ENCODE measurements at regions not wholly inside any gene's neighbourhood (a gene's known extent, or its start where the extent isn't known, plus 50 kb on each side); places are given as distances from the start of the nearest gene placed in this dataset.
"Not testable (repeated sequence)": the region's sequence is repeated elsewhere in the genome, so short reads cannot be mapped to it uniquely, and the experiment has no call there.

DNA sequence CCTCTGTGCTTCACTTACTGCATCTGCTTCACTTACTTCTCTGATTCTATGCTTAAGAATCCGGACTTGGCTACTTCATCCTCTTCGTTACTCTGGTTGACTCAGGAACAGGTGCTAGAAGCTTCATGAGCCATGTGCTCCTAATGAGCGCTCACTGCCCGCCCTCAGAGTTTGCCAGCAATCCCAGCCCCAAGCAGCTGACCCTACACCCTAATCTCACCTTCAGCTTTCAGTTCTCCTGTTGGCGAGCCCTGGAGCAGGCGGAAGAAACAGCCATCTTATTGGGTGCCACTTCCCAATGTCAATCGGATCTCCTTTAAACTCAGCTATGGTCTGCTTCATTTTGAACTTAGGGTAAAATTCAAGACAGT is 61.3 kb downstream of the FOXA2 start:
- no peak for DNase-seq (ENCODE audit: low read depth)
- H3K4me3 ChIP-seq (ENCODE audit: low read length), result no peak overlapping the region
- TF ChIP-seq, protein P1, sequence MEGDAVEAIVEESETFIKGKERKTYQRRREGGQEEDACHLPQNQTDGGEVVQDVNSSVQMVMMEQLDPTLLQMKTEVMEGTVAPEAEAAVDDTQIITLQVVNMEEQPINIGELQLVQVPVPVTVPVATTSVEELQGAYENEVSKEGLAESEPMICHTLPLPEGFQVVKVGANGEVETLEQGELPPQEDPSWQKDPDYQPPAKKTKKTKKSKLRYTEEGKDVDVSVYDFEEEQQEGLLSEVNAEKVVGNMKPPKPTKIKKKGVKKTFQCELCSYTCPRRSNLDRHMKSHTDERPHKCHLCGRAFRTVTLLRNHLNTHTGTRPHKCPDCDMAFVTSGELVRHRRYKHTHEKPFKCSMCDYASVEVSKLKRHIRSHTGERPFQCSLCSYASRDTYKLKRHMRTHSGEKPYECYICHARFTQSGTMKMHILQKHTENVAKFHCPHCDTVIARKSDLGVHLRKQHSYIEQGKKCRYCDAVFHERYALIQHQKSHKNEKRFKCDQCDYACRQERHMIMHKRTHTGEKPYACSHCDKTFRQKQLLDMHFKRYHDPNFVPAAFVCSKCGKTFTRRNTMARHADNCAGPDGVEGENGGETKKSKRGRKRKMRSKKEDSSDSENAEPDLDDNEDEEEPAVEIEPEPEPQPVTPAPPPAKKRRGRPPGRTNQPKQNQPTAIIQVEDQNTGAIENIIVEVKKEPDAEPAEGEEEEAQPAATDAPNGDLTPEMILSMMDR (conservative IDR thresholded peaks at IDR 0.05; ENCODE audit: low read depth, low read length), result no peak

DNA sequence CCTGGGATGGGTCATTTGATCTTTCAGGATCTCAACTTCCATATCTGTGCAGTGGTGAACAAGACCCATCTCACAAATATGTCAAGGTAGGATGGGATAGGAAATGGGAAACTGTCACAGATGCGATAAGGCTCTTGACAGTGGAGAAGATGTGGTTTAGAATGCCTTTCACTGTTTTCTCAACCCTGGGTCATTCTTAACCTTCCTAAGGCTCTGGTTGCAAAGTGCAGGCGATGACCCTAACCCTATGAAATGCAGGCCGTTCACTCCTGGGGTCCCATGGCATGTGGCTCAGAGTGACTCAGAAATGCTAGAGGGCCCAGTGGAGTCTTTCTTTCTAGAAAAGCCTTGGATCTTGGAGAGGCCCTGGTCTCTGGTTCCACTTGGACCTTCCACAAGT is 61.7 kb downstream of the FOXA2 start:
- H3K4me3 ChIP-seq (ENCODE audit: low read length), result no peak overlapping the region
- TF ChIP-seq, protein P1 (conservative IDR thresholded peaks at IDR 0.05; ENCODE audit: low read depth, low read length), result no peak
- no peak for DNase-seq (ENCODE audit: low read depth)

DNA sequence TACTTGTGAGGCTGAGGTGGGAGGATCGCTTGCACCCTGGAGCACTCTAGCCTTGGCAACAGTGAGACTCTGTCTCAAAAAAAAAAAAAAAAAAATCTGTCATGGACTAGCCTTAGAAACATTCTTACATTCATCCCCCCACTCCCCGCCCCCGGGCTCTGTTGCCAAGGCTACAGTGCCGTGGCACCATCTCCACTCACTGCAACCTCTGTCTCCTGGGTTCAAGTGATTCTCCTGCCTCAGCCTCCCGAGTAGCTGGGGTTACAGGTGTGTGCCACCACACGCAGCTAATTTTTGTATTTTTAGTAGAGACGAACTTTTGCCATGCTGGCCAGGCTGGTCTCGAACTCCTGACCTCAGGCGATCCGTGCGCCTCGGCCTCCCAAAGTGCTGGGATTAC is 62.4 kb downstream of the FOXA2 start:
- H3K4me3 ChIP-seq (ENCODE audit: low read length); DNase-seq (ENCODE audit: low read depth): not testable (repeated sequence)

DNA sequence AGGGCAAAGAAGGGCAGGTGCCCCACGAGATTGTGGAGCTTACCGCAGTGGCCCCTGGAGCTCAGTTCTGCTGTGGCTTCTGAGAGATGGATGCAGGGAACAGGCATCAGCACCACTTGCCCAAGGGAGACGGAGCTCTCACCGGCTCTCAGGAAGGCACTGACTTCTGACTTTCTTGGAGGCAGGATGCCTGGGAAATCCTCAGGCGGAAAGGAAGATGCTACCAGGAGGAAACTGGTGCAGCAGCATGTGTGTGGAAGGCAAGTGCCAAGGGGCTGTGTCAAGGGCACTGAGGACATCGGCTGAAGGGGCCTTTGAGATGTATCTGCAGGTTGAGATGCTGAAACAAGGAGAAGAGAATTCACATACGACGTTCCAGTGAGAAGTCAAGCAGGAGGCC is 64.0 kb downstream of the FOXA2 start:
- TF ChIP-seq, protein P1 (conservative IDR thresholded peaks at IDR 0.05; ENCODE audit: low read depth, low read length), result no peak
- no peak for DNase-seq (ENCODE audit: low read depth)
- no peak overlapping the region for H3K4me3 ChIP-seq (ENCODE audit: low read length)

DNA sequence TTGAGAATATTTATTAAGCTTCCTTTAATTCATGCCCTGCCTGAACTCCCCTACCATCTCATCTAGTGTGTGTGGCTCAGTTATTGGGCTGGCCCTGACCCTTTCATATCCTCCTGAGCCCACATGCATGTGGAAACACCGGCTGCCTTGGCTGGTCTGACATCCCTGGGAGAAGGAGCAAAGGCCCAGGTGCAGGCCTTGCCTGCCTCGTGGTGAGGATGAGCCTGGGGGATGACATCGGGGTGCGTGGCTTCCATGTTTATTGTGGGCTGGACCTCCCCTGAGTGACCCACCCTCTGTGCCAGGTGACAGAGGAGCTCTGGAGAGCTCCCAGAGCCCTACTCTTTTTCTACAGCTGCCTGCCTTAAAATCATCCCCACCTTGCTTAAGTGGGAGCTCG is 69.1 kb downstream of the FOXA2 start:
- TF ChIP-seq, protein P1 (conservative IDR thresholded peaks at IDR 0.05; ENCODE audit: low read depth, low read length), result no peak
- no peak overlapping the region for H3K4me3 ChIP-seq (ENCODE audit: low read length)
- DNase-seq (ENCODE audit: low read depth), result no peak

DNA sequence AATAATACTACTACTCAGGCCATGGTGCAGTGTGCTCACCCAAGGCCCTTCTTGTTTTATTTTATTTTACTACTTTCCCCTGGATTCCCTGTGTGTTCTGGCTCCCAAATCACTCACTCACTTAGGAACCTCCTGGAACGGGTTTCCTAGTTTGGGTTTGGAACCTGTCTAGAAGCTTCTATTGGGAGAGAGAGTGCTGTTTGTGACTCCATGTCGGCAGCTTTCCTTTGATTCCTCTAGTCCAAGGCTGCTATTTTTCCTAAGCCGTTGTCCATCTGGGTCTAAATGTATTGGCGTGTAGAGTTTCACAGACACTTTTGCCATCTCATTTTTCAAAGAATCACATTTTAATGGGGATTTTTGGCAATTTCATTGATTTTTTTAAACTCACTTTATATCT is 70.8 kb downstream of the FOXA2 start:
- TF ChIP-seq, protein P1 (conservative IDR thresholded peaks at IDR 0.05; ENCODE audit: low read depth, low read length), result no peak
- DNase-seq (ENCODE audit: low read depth), result no peak
- no peak overlapping the region for H3K4me3 ChIP-seq (ENCODE audit: low read length)

DNA sequence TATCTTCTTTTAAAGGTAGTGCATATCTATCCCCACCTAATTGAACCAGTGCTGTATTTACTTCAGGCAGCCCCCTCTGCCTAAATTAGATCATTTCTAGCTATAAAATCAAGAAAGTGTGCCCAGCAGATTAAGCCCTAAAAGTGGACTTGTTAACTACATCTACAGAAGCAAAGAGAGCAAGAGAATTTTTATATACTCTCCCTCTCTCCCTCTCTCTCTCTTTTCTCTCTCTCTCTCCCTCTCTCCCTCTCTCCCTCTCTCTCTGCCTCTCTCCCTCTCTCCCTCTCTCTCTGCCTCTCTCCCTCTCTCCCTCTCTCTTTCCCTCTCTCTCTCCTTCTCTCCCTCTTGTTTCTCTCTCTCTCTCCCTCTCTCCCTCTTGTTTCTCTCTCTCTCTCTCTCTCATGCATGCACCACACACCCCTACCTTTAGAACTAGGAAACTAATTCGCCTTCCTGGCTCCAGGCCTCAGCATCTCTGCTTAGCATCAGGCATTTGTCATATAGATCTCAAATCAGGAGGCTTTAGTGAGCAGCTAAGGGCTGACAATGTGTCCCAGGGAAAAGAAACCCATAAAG is 71.4 kb downstream of the FOXA2 start:
- H3K4me3 ChIP-seq (ENCODE audit: low read length), result no peak overlapping the region
- TF ChIP-seq, protein P1 (conservative IDR thresholded peaks at IDR 0.05; ENCODE audit: low read depth, low read length), result no peak
- no peak for DNase-seq (ENCODE audit: low read depth)
